ENCODE measurements at regions not wholly inside any gene's neighbourhood (a gene's known extent, or its start where the extent isn't known, plus 50 kb on each side); places are given as distances from the start of the nearest gene placed in this dataset.

- TF ChIP-seq CTCF (IDR thresholded peaks at IDR 0.05) (no peak), POLR2A (IDR thresholded peaks at IDR 0.05) (no peak)
Observed at GRCh38 chr5:118557251-118557661, 431.1 kb downstream of the DTWD2 start.

Measured in thyroid gland (tissue), 4 donors.